HEK293 (cell line): ENCODE measurements at regions not wholly inside any gene's neighbourhood (a gene's known extent, or its start where the extent isn't known, plus 50 kb on each side); places are given as distances from the start of the nearest gene placed in this dataset.

Experiments used
- CTCF ChIA-PET: fragments of 350-600 bp; formaldehyde crosslinking; extraction: SDS; loops from one replicate; lab custom pipeline; 2021; ENCODE audit warnings: antibody characterized with exemption; lab: Yijun Ruan, JAX
- POLR2A ChIA-PET: fragments of 300-600 bp; formaldehyde crosslinking; extraction: SDS; loops from one replicate; lab custom pipeline; 2020; ENCODE audit warnings: antibody characterized with exemption, inconsistent platforms; lab: Yijun Ruan, JAX
- H3K27ac ChIP-seq: fragments of 200-500 bp; sonication (Bioruptor generic); 2 replicates; pipeline ENCODE4 v1.5.1; 2014; ENCODE audit warnings: low read depth, low read length, control low read depth, inconsistent platforms; ENCODE audit errors: extremely low read depth
- H3K36me3 ChIP-seq, 2 experiments: fragments of 200-500 bp in 1 of 2; sonication (Bioruptor generic) in 1 of 2; 1 replicate in 1 of 2; 2 replicates in 1 of 2; pipeline ENCODE4 v1.5.1; 2014 to 2017; ENCODE audit warnings: inconsistent platforms in 2 of 2, low read length in 2 of 2; ENCODE audit not compliant: control insufficient read depth in 2 of 2, insufficient read depth in 1 of 2
- H3K4me1 ChIP-seq: fragments of 200-500 bp; sonication (Bioruptor generic); 2 replicates; pipeline ENCODE4 v1.5.1; 2014; ENCODE audit warnings: mild to moderate bottlenecking, low read length, inconsistent platforms; ENCODE audit not compliant: control insufficient read depth, insufficient read depth
- H3K4me3 ChIP-seq: 2 replicates; pipeline ENCODE4 v1.5.1; 2011; ENCODE audit warnings: low read depth, mild to moderate bottlenecking, control low read depth, low read length, moderate library complexity
- H3K9me3 ChIP-seq: fragments of 200-500 bp; sonication (Bioruptor generic); 2 replicates; pipeline ENCODE4 v1.5.1; 2014; ENCODE audit warnings: low read depth, low read length, inconsistent platforms; ENCODE audit not compliant: control insufficient read depth, insufficient read depth
- BCL11B ChIP-seq: fragments of 450-650 bp; formaldehyde crosslinking; IDR thresholded peaks from 2 replicates; pipeline ENCODE4 v1.5.1; 2016; ENCODE audit warnings: low read depth, missing biosample characterization, missing genetic modification characterization
- EGR2 ChIP-seq: fragments of 450-650 bp; formaldehyde crosslinking; IDR thresholded peaks from 2 replicates; pipeline ENCODE4 v1.5.1; 2016; ENCODE audit warnings: low read depth, missing biosample characterization, missing genetic modification characterization
- KLF1 ChIP-seq: fragments of 450-650 bp; formaldehyde crosslinking; IDR thresholded peaks from 2 replicates; pipeline ENCODE4 v1.5.1; 2016; ENCODE audit warnings: missing biosample characterization, missing genetic modification characterization
- KLF16 ChIP-seq: fragments of 450-650 bp; formaldehyde crosslinking; IDR thresholded peaks from 2 replicates; pipeline ENCODE4 v1.5.1; 2017; ENCODE audit warnings: missing biosample characterization, missing genetic modification characterization
- KLF8 ChIP-seq: fragments of 450-650 bp; formaldehyde crosslinking; IDR thresholded peaks from 2 replicates; pipeline ENCODE4 v1.5.1; 2016; ENCODE audit warnings: missing biosample characterization, missing genetic modification characterization
- MZF1 ChIP-seq: fragments of 450-650 bp; formaldehyde crosslinking; IDR thresholded peaks from 2 replicates; pipeline ENCODE4 v1.5.1; 2017; ENCODE audit warnings: missing biosample characterization, missing genetic modification characterization, borderline replicate concordance
- OSR2 ChIP-seq: fragments of 450-650 bp; formaldehyde crosslinking; IDR thresholded peaks from 2 replicates; pipeline ENCODE4 v1.5.1; 2016; ENCODE audit warnings: missing biosample characterization, missing genetic modification characterization
- SP2 ChIP-seq: fragments of 450-650 bp; formaldehyde crosslinking; IDR thresholded peaks from 2 replicates; pipeline ENCODE4 v1.5.1; 2016; ENCODE audit warnings: missing biosample characterization, missing genetic modification characterization
- SP3 ChIP-seq: fragments of 450-650 bp; formaldehyde crosslinking; IDR thresholded peaks from 2 replicates; pipeline ENCODE4 v1.5.1; 2016; ENCODE audit warnings: missing biosample characterization, missing genetic modification characterization
- ZBTB11 ChIP-seq: fragments of 450-650 bp; formaldehyde crosslinking; conservative IDR thresholded peaks from 2 replicates; pipeline ENCODE4 v1.5.1; 2016; ENCODE audit warnings: low read depth, missing biosample characterization, missing genetic modification characterization
- ZBTB7A ChIP-seq: fragments of 450-650 bp; formaldehyde crosslinking; IDR thresholded peaks from 2 replicates; pipeline ENCODE4 v1.5.1; 2016; ENCODE audit warnings: low read depth, missing biosample characterization, missing genetic modification characterization
- ZEB2 ChIP-seq: fragments of 450-650 bp; formaldehyde crosslinking; IDR thresholded peaks from 2 replicates; pipeline ENCODE4 v1.5.1; 2016; ENCODE audit warnings: missing biosample characterization, missing genetic modification characterization
- ZIC2 ChIP-seq: fragments of 450-650 bp; formaldehyde crosslinking; IDR thresholded peaks from 2 replicates; pipeline ENCODE4 v1.5.1; 2016; ENCODE audit warnings: missing biosample characterization, missing genetic modification characterization
- ZNF184 ChIP-seq: fragments of 450-650 bp; IDR thresholded peaks from 2 replicates; pipeline ENCODE4 v1.5.1; 2018; ENCODE audit warnings: missing biosample characterization, mild to moderate bottlenecking, missing genetic modification characterization
- ZNF211 ChIP-seq: fragments of 450-650 bp; formaldehyde crosslinking; IDR thresholded peaks from 2 replicates; pipeline ENCODE4 v1.5.1; 2016; ENCODE audit warnings: low read depth, missing biosample characterization, missing genetic modification characterization
- ZNF24 ChIP-seq: fragments of 450-650 bp; formaldehyde crosslinking; IDR thresholded peaks from 2 replicates; pipeline ENCODE4 v1.5.1; 2016; ENCODE audit warnings: missing biosample characterization, missing genetic modification characterization
- ZNF302 ChIP-seq: fragments of 450-650 bp; formaldehyde crosslinking; IDR thresholded peaks from 2 replicates; pipeline ENCODE4 v1.5.1; 2016; ENCODE audit warnings: missing biosample characterization, missing genetic modification characterization, low read depth
- ZNF311 ChIP-seq: fragments of 450-650 bp; formaldehyde crosslinking; IDR thresholded peaks from 2 replicates; pipeline ENCODE4 v1.5.1; 2017; ENCODE audit warnings: missing biosample characterization, missing genetic modification characterization, borderline replicate concordance
- ZNF37A ChIP-seq: fragments of 450-650 bp; IDR thresholded peaks from 2 replicates; pipeline ENCODE4 v1.5.1; 2018; ENCODE audit warnings: missing biosample characterization, missing genetic modification characterization
- ZNF561 ChIP-seq: fragments of 450-650 bp; IDR thresholded peaks from 2 replicates; pipeline ENCODE4 v1.5.1; 2018; ENCODE audit warnings: missing biosample characterization, missing genetic modification characterization, borderline replicate concordance
- ZNF621 ChIP-seq: fragments of 450-650 bp; formaldehyde crosslinking; IDR thresholded peaks from 2 replicates; pipeline ENCODE4 v1.5.1; 2017; ENCODE audit warnings: missing biosample characterization, missing genetic modification characterization
- ZNF623 ChIP-seq: fragments of 450-650 bp; formaldehyde crosslinking; IDR thresholded peaks from 2 replicates; pipeline ENCODE4 v1.5.1; 2016; ENCODE audit warnings: missing biosample characterization, missing genetic modification characterization
- ZNF639 ChIP-seq: fragments of 450-650 bp; formaldehyde crosslinking; IDR thresholded peaks from 2 replicates; pipeline ENCODE4 v1.5.1; 2016; ENCODE audit warnings: missing biosample characterization, missing genetic modification characterization
- ZNF658 ChIP-seq: fragments of 450-650 bp; formaldehyde crosslinking; IDR thresholded peaks from 2 replicates; pipeline ENCODE4; 2016; ENCODE audit warnings: missing biosample characterization, missing genetic modification characterization
- ZNF670 ChIP-seq: fragments of 450-650 bp; formaldehyde crosslinking; IDR thresholded peaks from 2 replicates; pipeline ENCODE4 v1.5.1; 2016; ENCODE audit warnings: missing biosample characterization, missing genetic modification characterization, low read depth
- ZNF677 ChIP-seq: fragments of 450-650 bp; IDR thresholded peaks from 2 replicates; pipeline ENCODE4 v1.5.0; 2018; ENCODE audit warnings: missing biosample characterization, mild to moderate bottlenecking, missing genetic modification characterization, moderate library complexity
- ZNF692 ChIP-seq: fragments of 450-650 bp; formaldehyde crosslinking; IDR thresholded peaks from 2 replicates; pipeline ENCODE4 v1.5.1; 2016; ENCODE audit warnings: missing biosample characterization, missing genetic modification characterization
- ZNF792 ChIP-seq: fragments of 450-650 bp; formaldehyde crosslinking; IDR thresholded peaks from 2 replicates; pipeline ENCODE4 v1.5.1; 2016; ENCODE audit warnings: missing biosample characterization, missing genetic modification characterization
- ZNF830 ChIP-seq: fragments of 450-650 bp; IDR thresholded peaks from 2 replicates; pipeline ENCODE4 v1.5.0; 2018; ENCODE audit warnings: missing biosample characterization, missing genetic modification characterization, low read depth, mild to moderate bottlenecking, moderate library complexity

- H3K36me3 ChIP-seq, result no peaks in the 10 kb centered on the region
- ChIA-PET POLR2A (no interaction called here), CTCF (no interaction called here)
- no peaks in the 10 kb centered on the region for H3K4me1 ChIP-seq
- H3K9me3 ChIP-seq, result no peaks in the 10 kb centered on the region
- no peak overlapping the region for H3K4me3 ChIP-seq
- no peak for TF ChIP-seq ZNF792 (tag by site-specific recombination)
- no peak for TF ChIP-seq MZF1 (tag by site-specific recombination)
- no peak for TF ChIP-seq BCL11B (tag by site-specific recombination)
- TF ChIP-seq ZNF670 (tag by site-specific recombination), result no peak
- TF ChIP-seq ZNF621 (tag by site-specific recombination), result no peak
- TF ChIP-seq ZNF658 (tag by site-specific recombination), result no peak
- no peak for TF ChIP-seq ZNF311
- TF ChIP-seq SP2 (tag by site-specific recombination), result no peak
- no peak for TF ChIP-seq ZNF302
- no peak for TF ChIP-seq ZNF623
- no peak for TF ChIP-seq ZNF37A (tag by site-specific recombination)
- no peak for TF ChIP-seq ZEB2 (tag by site-specific recombination)
- H3K27ac ChIP-seq, result no peak overlapping the region
Observed at GRCh38 chr13:33450956-33451709, 165.6 kb upstream of the STARD13 start.

- Histone ChIP-seq H3K4me1 (no peaks in the 10 kb centered on the region), H3K36me3 (no peaks in the 10 kb centered on the region), H3K4me3 (no peak overlapping the region), H3K27ac (no peak overlapping the region), H3K9me3 (no peaks in the 10 kb centered on the region)
- CTCF ChIA-PET, result no interaction called here
- no peak for TF ChIP-seq KLF8 (tag by site-specific recombination)
- no peak for TF ChIP-seq ZNF184 (tag by site-specific recombination)
- no peak for TF ChIP-seq ZNF639 (tag by site-specific recombination)
- no peak for TF ChIP-seq ZNF211 (tag by site-specific recombination)
- no peak for TF ChIP-seq OSR2 (tag by site-specific recombination)
- TF ChIP-seq ZBTB7A (tag by site-specific recombination), result no peak
- no peak for TF ChIP-seq ZNF561
- TF ChIP-seq KLF1 (tag by site-specific recombination), result no peak
- TF ChIP-seq ZNF677, result no peak
- no peak for TF ChIP-seq KLF16
- POLR2A ChIA-PET, result no interaction called here
Observed at GRCh38 chr13:33452873-33453517, 167.4 kb upstream of the STARD13 start.

- H3K36me3 ChIP-seq, result no peaks in the 10 kb centered on the region
- CTCF ChIA-PET, result interaction anchor here (0.7 kb wide), 1 partner anchor 8 kb away, joined by 3 read pairs; no protein-coding TSS in a partner anchor
- TF ChIP-seq ZIC2 (tag by site-specific recombination), result no peak
- no peak for TF ChIP-seq ZNF830 (tag by site-specific recombination)
- no peak for TF ChIP-seq ZNF692 (tag by site-specific recombination)
- TF ChIP-seq ZNF24 (tag by site-specific recombination), result no peak
- no peak for TF ChIP-seq ZBTB11 (tag by site-specific recombination)
- no peak for TF ChIP-seq SP2 (tag by site-specific recombination)
- TF ChIP-seq SP3 (tag by site-specific recombination), result no peak
- no peak for TF ChIP-seq EGR2 (tag by site-specific recombination)
Observed at GRCh38 chr13:33453936-33454335, 168.4 kb upstream of the STARD13 start.

More at GRCh38 chr13:33453936-33454335, 168.4 kb upstream of the STARD13 start:
- Histone ChIP-seq H3K27ac (no peak overlapping the region), H3K4me3 (no peak overlapping the region), H3K4me1 (no peaks in the 10 kb centered on the region), H3K9me3 (no peaks in the 10 kb centered on the region)
- POLR2A ChIA-PET, result no interaction called here
